K562 (cell line): ENCODE measurements at regions not wholly inside any gene's neighbourhood (a gene's known extent, or its start where the extent isn't known, plus 50 kb on each side); places are given as distances from the start of the nearest gene placed in this dataset.
"Not testable (repeated sequence)": the region's sequence is repeated elsewhere in the genome, so short reads cannot be mapped to it uniquely, and the experiment has no call there.

Experiments used
- ATAC-seq: fragments of 200-7000 bp; cut with Tn5 transposase; 3 replicates; pipeline ENCODE4 v1.9.1; 2020; ENCODE audit warnings: moderate library complexity
- BruUV-seq: library from RNA; stranded (reverse); fragments of 400-500 nt; replicated peaks from 2 replicates; lab custom pipeline; 2021; lab: Mats Ljungman, UMichigan
- CTCF ChIA-PET: fragments of 300-600 bp; formaldehyde crosslinking; extraction: SDS; loops from one replicate; lab custom pipeline; 2021; ENCODE audit warnings: low intra/inter-chr PET ratio; lab: Yijun Ruan, JAX
- POLR2A ChIA-PET: fragments of 300-600, 350-650 bp; sonication (Branson Sonifier 250); formaldehyde crosslinking; extraction: SDS; loops from one replicate; lab custom pipeline; 2021; ENCODE audit warnings: antibody characterized with exemption, inconsistent platforms; lab: Yijun Ruan, JAX
- DNase-seq, 4 experiments: peaks; one replicate each; pipeline versions ENCODE4 v3.0.0 to v3.0.0-alpha.2; 2011 to 2018; ENCODE audit warnings: low spot score in 3 of 4, mixed read lengths in 3 of 4; ENCODE audit errors: extremely low read depth in 1 of 4
- FAIRE-seq: peaks from 2 replicates; lab custom pipeline; 2011; peaks lifted over from hg19 to GRCh38; lab: Jason Lieb, UNC
- H2AFZ ChIP-seq: 2 replicates; pipeline ENCODE4 v1.6.0; 2011; ENCODE audit warnings: low read depth, low read length, control low read depth, inconsistent platforms
- H3K27ac ChIP-seq: fragments of 200-600 bp; 3 replicates; pipeline ENCODE4 v1.8.0; 2011; ENCODE audit warnings: low read depth, mild to moderate bottlenecking, control low read depth, inconsistent platforms, low read length, moderate library complexity, mixed read lengths; ENCODE audit errors: extremely low read depth
- H3K27me3 ChIP-seq, 2 experiments: fragments of 300-600 bp in 1 of 2; 2 replicates in 1 of 2; 3 replicates in 1 of 2; pipeline versions ENCODE4 v1.6.0 to v1.8.0; 2011; ENCODE audit warnings: inconsistent platforms in 2 of 2, low read length in 2 of 2, mild to moderate bottlenecking in 1 of 2, mixed read lengths in 1 of 2, moderate library complexity in 1 of 2; ENCODE audit not compliant: control insufficient read depth in 2 of 2, insufficient read depth in 2 of 2
- H3K36me3 ChIP-seq: fragments of 300-600 bp; 3 replicates; pipeline ENCODE4 v1.8.0; 2011; ENCODE audit warnings: mild to moderate bottlenecking, low read length, inconsistent platforms; ENCODE audit not compliant: control insufficient read depth, insufficient read depth
- H3K4me1 ChIP-seq, 2 experiments: fragments of 200-600 bp in 1 of 2; replicated peaks in 1 of 2; 2 replicates in 1 of 2; 3 replicates in 1 of 2; pipeline versions ENCODE4 v1.5.1 to v1.8.0; 2011; ENCODE audit warnings: inconsistent platforms in 2 of 2, low read length in 2 of 2, mild to moderate bottlenecking in 1 of 2, mixed read lengths in 1 of 2, moderate library complexity in 1 of 2; ENCODE audit not compliant: control insufficient read depth in 2 of 2, insufficient read depth in 2 of 2
- H3K4me2 ChIP-seq: 2 replicates; pipeline ENCODE4 v1.6.1; 2011; ENCODE audit warnings: low read length, control low read depth, inconsistent platforms, mixed read lengths; ENCODE audit not compliant: insufficient read depth
- H3K4me3 ChIP-seq: fragments of 200-600 bp; sonication (generic), shearing (Covaris generic); 2 replicates; pipeline ENCODE4 v1.5.1; 2016; ENCODE audit warnings: control low read depth, inconsistent platforms
- H3K79me2 ChIP-seq: fragments of 200-600 bp; 3 replicates; pipeline ENCODE4 v1.8.0; 2011; ENCODE audit warnings: low read length, inconsistent platforms; ENCODE audit not compliant: control insufficient read depth, insufficient read depth
- H3K9ac ChIP-seq, 2 experiments: 2 replicates each; pipeline versions ENCODE4 v1.6.0 to v1.6.1; 2011; ENCODE audit warnings: low read depth in 2 of 2, low read length in 2 of 2, control low read depth in 1 of 2, inconsistent platforms in 1 of 2, mild to moderate bottlenecking in 1 of 2, mixed read lengths in 1 of 2; ENCODE audit not compliant: insufficient read depth in 1 of 2
- H3K9me1 ChIP-seq: one replicate; pipeline ENCODE4 v1.6.0; 2011; ENCODE audit warnings: inconsistent platforms, mild to moderate bottlenecking, low read length, moderate library complexity; ENCODE audit not compliant: control insufficient read depth, insufficient read depth
- H3K9me3 ChIP-seq: replicated peaks from 2 replicates; pipeline ENCODE4 v1.5.1; 2011; ENCODE audit warnings: low read depth, low read length, inconsistent platforms; ENCODE audit not compliant: control insufficient read depth, insufficient read depth
- H4K20me1 ChIP-seq: replicated peaks from 2 replicates; pipeline ENCODE4 v1.6.1; 2011; ENCODE audit warnings: low read length, inconsistent platforms, mixed read lengths; ENCODE audit not compliant: control insufficient read depth, insufficient read depth
- ERF ChIP-seq: fragments of 450-650 bp; formaldehyde crosslinking; IDR thresholded peaks from 2 replicates; pipeline ENCODE4 v1.4.0; 2020; ENCODE audit warnings: mild to moderate bottlenecking, mixed read lengths
- GATAD2B ChIP-seq: fragments of 450-650 bp; IDR thresholded peaks from 2 replicates; pipeline ENCODE4 v1.6.1; 2017; ENCODE audit warnings: mild to moderate bottlenecking, borderline replicate concordance
- MCM5 ChIP-seq: fragments of 450-650 bp; IDR thresholded peaks from 2 replicates; pipeline ENCODE4 v1.6.1; 2016; ENCODE audit warnings: low read depth
- NFE2L1 ChIP-seq: fragments of 450-650 bp; IDR thresholded peaks from 2 replicates; pipeline ENCODE4 v1.6.1; 2016; ENCODE audit warnings: missing genetic modification characterization, low read depth, mild to moderate bottlenecking, missing compliant biosample characterization, moderate library complexity, borderline replicate concordance
- SIRT6 ChIP-seq: IDR thresholded peaks from one replicate; pipeline ENCODE4 v1.6.1; 2012; ENCODE audit warnings: low read depth, mild to moderate bottlenecking, control low read depth, inconsistent platforms, low read length, moderate library complexity
- ZNF316 ChIP-seq: fragments of 450-650 bp; IDR thresholded peaks from 2 replicates; pipeline ENCODE4 v1.6.1; 2016
- ZNF76 ChIP-seq: fragments of 250-450 bp; sonication (Bioruptor Pico); IDR thresholded peaks from 2 replicates; pipeline ENCODE4 v1.4.0; 2020; ENCODE audit warnings: mild to moderate bottlenecking, moderate library complexity, borderline replicate concordance
- WGBS: fragments of 100-300 bp; shearing (Covaris generic); methylation state at CpG from one replicate; pipeline ENCODE4 v1.1.6; 2016; ENCODE audit warnings: low coverage, mixed read lengths; ENCODE audit not compliant: insufficient coverage; ENCODE audit errors: missing lambda C conversion rate; 5-methylcytosine and 5-hydroxymethylcytosine counted together
- in situ Hi-C: fragments of 300-500 bp; cut with MboI; formaldehyde crosslinking; loops from 4 replicates; pipeline ENCODE4 v1.15.0; 2018; ENCODE audit warnings: inconsistent platforms, mixed read lengths
- intact Hi-C: fragments of 100-400 bp; cut with micrococcal nuclease; formaldehyde crosslinking; loops from 2 replicates; pipeline ENCODE4 v1.14.2; 2022
- TF ChIP-seq, protein P1 (sequence below): sonication (generic); formaldehyde crosslinking; IDR thresholded peaks from 2 replicates; pipeline ENCODE4 v1.8.0; 2023; ENCODE audit warnings: missing genetic modification reagents, mild to moderate bottlenecking, borderline replicate concordance

DNA sequence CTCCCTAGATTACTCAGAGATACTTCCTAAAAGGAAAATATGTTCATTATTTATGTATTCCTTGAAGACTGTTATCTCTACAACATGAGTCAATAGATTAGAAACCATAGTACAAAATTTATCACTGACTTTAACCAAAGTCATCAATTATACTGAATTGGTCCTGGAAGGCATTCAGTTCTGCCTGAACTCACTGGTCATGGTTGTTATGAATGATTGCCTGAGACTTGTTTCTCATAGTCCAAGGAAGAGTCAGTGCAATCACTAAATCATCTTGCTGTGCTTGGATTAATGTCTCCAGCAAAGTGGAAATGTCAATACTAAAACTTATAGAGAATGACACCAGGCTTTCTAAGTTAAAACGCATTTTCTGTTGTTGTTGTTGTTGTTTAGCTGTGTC lies 878.6 kb upstream of the MANEA start:
- H3K79me2 ChIP-seq = no peaks in the 10 kb centered on the region
- WGBS = 0% methylated on average over 1 of the region's 1 CpG
- H3K9me1 ChIP-seq = no peaks in the 10 kb centered on the region
- no peak for ATAC-seq
- no peak for DNase-seq
- FAIRE-seq = no peak
- H4K20me1 ChIP-seq = no peaks in the 10 kb centered on the region
- no peaks in the 10 kb centered on the region for H3K9me3 ChIP-seq
- no peak overlapping the region for H3K27ac ChIP-seq
- TF ChIP-seq ZNF76 (CRISPR knock-in tag) = no peak
- no peak for TF ChIP-seq MCM5
- no peak for TF ChIP-seq ZNF316
- no peak for TF ChIP-seq SIRT6
- no peak for TF ChIP-seq GATAD2B
- TF ChIP-seq ERF (CRISPR knock-in tag) = no peak
- no peak for TF ChIP-seq NFE2L1 (tag)
- TF ChIP-seq, protein P1, sequence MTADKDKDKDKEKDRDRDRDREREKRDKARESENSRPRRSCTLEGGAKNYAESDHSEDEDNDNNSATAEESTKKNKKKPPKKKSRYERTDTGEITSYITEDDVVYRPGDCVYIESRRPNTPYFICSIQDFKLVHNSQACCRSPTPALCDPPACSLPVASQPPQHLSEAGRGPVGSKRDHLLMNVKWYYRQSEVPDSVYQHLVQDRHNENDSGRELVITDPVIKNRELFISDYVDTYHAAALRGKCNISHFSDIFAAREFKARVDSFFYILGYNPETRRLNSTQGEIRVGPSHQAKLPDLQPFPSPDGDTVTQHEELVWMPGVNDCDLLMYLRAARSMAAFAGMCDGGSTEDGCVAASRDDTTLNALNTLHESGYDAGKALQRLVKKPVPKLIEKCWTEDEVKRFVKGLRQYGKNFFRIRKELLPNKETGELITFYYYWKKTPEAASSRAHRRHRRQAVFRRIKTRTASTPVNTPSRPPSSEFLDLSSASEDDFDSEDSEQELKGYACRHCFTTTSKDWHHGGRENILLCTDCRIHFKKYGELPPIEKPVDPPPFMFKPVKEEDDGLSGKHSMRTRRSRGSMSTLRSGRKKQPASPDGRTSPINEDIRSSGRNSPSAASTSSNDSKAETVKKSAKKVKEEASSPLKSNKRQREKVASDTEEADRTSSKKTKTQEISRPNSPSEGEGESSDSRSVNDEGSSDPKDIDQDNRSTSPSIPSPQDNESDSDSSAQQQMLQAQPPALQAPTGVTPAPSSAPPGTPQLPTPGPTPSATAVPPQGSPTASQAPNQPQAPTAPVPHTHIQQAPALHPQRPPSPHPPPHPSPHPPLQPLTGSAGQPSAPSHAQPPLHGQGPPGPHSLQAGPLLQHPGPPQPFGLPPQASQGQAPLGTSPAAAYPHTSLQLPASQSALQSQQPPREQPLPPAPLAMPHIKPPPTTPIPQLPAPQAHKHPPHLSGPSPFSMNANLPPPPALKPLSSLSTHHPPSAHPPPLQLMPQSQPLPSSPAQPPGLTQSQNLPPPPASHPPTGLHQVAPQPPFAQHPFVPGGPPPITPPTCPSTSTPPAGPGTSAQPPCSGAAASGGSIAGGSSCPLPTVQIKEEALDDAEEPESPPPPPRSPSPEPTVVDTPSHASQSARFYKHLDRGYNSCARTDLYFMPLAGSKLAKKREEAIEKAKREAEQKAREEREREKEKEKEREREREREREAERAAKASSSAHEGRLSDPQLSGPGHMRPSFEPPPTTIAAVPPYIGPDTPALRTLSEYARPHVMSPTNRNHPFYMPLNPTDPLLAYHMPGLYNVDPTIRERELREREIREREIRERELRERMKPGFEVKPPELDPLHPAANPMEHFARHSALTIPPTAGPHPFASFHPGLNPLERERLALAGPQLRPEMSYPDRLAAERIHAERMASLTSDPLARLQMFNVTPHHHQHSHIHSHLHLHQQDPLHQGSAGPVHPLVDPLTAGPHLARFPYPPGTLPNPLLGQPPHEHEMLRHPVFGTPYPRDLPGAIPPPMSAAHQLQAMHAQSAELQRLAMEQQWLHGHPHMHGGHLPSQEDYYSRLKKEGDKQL (CRISPR knock-in tag) = no peak
- H3K9ac ChIP-seq = no peak overlapping the region
- CTCF ChIA-PET = no interaction called here
- H3K36me3 ChIP-seq = no peaks in the 10 kb centered on the region
- BruUV-seq = no TSS peak
- no peaks in the 10 kb centered on the region for H3K27me3 ChIP-seq
- in situ Hi-C loops (no loop called here), intact Hi-C loops (no loop called here)
- H3K4me3 ChIP-seq = no peak overlapping the region
- no peaks in the 10 kb centered on the region for H3K4me1 ChIP-seq
- H2AFZ ChIP-seq = no peak overlapping the region
- H3K4me2 ChIP-seq = no peak overlapping the region
- POLR2A ChIA-PET = no interaction called here

DNA sequence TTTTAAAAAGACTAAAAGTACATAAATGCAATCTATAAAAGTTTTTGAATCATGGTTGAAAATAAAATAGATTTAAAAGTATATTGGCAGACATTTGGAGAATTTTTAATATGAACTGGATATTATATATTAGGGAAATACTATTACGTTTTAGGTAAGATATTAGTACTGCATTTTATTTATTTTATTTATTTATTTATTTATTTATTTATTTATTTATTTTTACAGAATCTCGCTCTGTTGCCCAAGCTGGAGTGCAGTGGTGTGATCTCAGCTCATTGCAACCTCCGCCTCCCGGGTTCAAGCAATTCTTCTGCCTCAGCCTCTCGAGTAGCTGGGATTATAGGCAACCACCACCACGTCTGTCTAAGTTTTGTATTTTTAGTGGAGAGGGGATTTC lies 890.1 kb upstream of the MANEA start:
- BruUV-seq, POLR2A ChIA-PET, H2AFZ ChIP-seq, H3K9ac ChIP-seq, DNase-seq, H3K27ac ChIP-seq, H3K27me3 ChIP-seq, H3K4me1 ChIP-seq, H4K20me1 ChIP-seq, intact Hi-C loops, ATAC-seq, H3K79me2 ChIP-seq, H3K9me3 ChIP-seq, H3K36me3 ChIP-seq, H3K4me3 ChIP-seq, FAIRE-seq, H3K9me1 ChIP-seq, in situ Hi-C loops, H3K4me2 ChIP-seq, CTCF ChIA-PET: not testable (repeated sequence)
- 0% methylated on average over 6 of the region's 6 CpGs for WGBS
